ENCODE measurements at regions not wholly inside any gene's neighbourhood (a gene's known extent, or its start where the extent isn't known, plus 50 kb on each side); places are given as distances from the start of the nearest gene placed in this dataset.
A peak's percentile ranks its signal among the peaks of the same experiment; 100 is the strongest.

DNA sequence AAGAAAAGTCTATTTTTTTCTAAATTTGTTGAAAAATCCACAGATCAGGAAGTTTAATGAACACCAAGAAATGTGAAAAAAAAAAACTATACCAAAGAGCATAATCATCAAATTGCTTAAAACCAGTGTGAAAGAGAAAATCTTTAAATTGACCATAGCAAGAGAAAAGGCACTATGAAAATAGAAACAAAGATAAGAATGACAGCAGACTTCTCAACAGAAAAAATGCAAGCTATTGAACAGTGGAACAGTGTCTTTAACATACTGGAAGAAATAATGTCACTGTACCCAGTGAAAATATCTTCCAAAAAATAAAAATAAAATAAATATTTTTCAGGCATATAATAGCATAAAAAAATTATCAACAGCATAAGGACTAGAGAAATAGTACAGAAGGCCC, 243.0 kb upstream of the GJB5 start:
- DNase-seq = no peak

DNA sequence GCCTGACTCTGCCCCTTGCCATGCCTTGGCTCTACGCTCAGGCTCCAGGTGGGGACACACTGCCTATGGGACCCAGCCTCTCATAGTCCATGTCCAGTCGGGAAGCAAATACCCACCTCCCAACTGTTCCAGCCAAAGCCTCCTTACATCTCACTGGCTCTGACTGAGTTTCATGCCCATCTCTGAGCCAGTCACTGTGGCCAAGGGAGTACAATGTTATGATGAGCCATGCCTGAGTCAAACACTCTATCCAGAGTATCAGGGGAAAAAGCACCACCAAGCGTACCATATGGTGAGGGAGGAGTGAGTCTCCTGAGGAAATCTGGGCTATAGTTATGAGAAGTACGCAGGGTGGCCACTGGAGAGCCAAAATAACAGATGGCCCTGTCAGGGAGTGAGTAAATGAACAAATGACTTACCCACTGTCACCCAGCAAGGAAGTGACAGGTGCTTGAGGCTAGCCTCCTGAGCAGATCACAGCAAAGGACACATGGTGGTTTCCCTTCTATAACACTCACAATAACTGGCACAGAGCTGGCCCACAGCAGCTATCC, 236.6 kb upstream of the GJB5 start:
- no peak for DNase-seq

GRCh38 chr1:34520111-34520510, 234.7 kb upstream of the GJB5 start:
- no peak for DNase-seq

- DNase-seq = no peak
Measured at GRCh38 chr1:34524783-34525182, 230.1 kb upstream of the GJB5 start.

GRCh38 chr1:34529935-34530859, 224.7 kb upstream of the GJB5 start:
- DNase-seq = no peak

DNA sequence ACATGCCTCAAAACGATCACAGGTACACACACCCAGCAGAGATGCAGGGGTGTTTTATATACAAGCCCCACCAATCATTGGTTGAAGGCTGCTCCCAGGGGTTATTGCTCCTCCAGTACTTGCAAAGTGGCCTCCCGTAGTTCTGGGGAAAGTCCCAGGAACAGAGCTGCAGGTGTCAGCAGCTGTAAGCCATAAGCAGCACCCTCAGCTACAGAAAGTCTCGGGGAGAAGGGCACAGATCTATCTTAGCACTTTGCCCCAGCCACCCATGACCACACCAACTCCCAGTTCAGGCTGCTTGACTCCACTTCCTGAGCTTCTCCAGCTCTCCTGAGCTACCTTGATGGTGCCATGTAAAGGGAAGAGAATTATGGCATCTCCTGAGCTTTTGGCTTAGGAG, 222.7 kb upstream of the GJB5 start:
- DNase-seq = no peak

GRCh38 chr1:34538481-34538880, 216.4 kb upstream of the GJB5 start:
- DNase-seq = no peak

DNA sequence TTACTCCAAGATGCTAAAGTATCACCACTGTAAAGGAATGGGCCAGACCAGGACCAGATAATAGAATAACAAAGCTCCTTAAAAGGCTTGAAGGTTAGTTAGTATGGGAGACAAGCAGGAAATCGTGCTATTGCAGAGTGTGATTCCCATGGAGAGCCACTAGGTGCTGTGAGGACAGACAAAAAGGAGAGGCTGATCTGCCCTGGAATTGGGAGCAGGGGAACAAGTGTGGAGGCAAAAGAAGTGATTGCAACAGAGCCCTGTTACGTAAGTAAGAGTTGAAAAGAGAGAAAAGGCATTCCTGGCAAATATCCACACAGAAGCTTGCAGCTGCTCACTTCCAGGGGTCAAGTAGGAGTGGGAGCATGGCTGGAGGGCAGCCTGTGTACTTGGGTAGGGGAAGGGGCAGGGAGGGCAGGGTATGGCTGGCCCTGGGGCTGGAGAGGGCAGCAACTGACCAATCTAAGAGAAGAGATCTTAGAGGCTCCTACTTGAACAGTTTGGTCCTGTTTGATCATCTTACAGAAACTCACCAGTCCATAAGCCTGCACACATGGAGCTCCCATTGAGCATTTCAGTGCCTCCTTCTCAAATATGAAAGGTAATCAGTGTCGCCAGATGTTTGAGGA, 207.7 kb upstream of the GJB5 start:
- no peak for DNase-seq

DNA sequence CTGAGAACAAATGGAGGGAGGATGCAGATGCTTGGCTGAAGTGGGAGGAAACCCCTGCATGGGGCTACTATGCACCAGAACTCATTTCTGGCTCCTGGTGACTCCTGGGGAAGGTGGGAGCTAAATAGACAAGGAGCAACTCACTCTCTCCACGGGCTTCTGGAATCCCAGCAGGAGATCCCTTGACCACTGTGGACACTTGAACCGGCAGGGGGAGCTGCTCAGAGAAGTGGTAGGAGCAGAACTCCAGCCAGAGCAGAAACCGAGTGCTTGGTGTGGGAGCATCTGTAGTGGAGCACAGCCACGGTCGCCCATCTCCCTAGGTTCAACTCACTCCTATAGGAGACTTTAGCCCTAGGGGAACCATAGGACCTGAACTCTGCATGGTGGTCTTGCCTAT, 205.6 kb upstream of the GJB5 start:
- no peak for DNase-seq

GRCh38 chr1:34578306-34578705, 176.5 kb upstream of the GJB5 start:
- no peak for DNase-seq

GRCh38 chr1:34582356-34582755, 172.5 kb upstream of the GJB5 start:
- DNase-seq = no peak

GRCh38 chr1:34587761-34588160, 167.1 kb upstream of the GJB5 start:
- DNase-seq = no peak

DNA sequence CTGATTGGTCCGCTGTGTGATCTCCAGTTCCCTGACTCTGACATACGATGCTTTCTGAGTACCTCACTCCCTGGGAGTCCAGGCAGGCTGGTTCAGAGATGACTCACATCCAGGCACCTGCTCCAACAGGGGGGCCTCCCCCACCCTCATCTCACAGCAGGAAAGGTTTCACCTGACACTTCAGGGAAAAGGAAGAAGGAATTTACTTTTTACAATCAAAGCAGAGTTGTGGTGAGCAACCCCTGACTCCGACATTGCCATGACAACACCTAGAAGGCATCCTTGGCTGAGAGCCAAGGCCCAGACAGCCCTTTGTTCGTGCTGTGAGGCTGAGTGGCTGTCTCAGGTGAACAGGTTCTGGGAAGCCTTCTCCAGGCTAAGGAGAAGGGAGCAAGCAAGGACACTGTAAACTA, 164.6 kb upstream of the GJB5 start:
- no peak for DNase-seq

DNA sequence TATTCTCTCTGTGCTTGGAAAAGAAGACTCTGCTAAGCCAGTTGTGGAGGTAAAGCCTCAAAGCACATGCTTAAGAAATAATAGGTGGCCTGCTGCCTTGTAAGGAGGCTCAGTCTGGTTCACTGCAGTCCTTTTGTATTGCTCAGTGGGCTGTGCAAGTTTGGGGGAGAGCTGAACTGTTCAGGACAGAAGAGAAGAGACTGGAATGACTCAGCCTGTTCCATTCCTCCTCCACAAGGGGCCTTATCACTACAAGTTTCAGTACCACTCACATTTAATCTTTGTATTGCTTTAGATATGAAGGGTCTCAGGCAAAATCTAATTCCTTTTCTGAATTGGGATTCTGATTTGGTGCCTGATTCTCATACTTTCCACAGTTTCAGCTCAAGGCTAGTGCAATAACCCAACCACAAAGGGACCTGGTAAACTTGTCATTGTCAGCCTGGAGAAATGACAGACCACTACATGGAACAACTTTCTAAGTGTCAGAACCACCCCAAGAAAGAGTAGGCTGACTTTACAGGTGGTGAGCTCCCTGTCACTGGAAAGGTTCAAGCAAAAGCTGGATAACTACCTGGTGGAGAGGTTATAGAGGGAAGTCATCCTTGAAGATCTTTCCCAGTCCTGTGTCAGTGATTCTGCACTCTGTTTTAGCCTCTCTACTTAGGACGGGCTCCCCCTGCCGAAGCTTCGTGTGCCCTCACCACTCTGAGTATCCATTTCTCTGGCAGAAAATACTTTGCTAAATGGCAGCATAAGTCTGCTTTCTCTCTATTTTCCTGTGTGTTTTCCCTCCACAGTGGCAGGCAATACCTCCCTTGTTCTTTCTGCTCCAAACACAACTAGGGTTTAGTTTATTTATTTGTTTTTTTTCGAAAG, 162.9 kb upstream of the GJB5 start:
- DNase-seq = no peak

DNA sequence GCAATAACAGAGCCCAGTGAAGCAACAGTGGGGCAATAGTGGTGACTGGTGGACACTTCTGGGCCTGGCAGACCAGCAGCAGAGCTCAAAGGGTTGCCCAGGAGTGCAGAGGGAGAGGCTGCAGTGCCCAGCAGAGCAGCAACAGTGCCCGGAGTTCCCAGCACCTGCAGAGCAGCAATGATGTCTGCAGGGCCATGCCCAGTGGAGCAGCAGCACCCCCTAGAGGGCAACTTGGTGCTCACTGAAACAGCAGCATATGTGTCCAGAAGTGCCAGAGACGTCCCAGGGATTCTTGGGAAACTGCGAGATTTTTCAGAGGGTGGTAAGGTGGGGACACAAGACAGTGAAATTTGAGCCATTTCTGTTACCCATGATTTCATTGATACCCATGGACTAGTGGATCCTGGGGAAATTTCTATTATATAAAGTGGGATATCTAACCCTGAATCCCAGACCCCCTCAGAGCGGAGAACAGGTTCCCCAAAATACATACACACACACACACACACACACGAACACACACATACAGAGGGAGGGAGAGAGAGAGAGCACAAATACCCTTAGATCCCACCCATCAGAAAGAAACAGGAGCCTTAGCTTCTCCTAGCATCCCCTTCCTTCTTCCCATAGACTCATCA, 156.9 kb upstream of the GJB5 start:
- peak in 1 of 2 donors; percentile 35 for DNase-seq

DNA sequence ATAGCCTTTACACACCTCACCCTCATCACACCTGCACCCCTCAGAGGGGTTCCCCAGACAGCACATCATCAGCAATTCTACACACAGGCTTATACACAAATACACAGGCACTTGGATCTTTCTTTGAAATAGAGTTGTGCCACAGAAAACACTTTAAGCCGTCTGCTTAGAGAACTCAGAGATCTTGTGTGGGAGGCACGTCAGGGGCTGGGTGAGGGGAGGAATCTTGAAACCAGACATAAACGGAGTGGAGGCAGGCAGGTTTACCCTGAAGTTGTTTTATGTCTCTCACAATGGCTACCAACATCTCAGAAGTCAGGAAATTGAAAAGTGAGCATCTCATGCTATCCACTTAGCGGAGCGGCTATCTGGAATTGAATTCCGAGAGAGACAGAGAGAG, 151.9 kb upstream of the GJB5 start:
- DNase-seq = no peak

- no peak for DNase-seq
Measured at GRCh38 chr1:34603594-34603993, 151.3 kb upstream of the GJB5 start.

- no peak for DNase-seq
Measured at GRCh38 chr1:34606504-34606903, 148.3 kb upstream of the GJB5 start.

DNA sequence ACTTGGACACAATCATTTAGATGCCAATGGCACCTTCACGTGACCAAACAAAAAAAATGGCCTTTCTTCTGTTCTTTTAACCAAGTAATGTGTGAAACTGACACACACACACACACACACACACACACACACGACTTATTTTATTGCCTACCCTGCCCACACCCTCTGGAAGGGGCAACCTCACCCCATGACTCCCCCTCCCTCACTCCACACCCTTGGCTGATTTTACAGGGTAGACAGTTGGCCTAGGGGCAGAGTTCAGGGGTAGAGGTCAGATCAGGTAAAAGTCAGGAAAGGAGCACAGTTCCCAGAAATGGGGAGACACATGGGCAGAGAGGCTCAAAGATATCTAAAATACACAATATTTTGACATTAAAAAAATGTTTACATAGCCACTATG, 144.8 kb upstream of the GJB5 start:
- no peak for DNase-seq

DNA sequence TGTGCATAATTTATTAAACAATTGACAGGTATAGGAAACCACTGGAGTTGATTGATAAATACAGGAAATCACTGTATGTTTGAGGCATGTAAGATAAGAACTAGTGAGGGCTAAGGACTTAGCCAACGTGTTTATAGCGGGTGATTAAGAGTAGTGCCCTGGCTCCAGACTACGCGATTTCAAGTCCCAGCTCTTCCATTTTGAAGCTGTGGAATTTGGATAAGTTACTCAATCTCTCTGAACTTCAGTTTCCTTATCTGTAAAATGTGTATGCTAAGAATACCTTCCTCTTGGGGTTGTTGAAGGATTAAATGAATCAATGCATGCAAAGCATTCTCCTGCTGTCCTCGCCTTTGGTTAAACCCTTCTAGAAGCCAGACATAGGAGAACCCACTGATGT, 143.3 kb upstream of the GJB5 start:
- no peak for DNase-seq

DNA sequence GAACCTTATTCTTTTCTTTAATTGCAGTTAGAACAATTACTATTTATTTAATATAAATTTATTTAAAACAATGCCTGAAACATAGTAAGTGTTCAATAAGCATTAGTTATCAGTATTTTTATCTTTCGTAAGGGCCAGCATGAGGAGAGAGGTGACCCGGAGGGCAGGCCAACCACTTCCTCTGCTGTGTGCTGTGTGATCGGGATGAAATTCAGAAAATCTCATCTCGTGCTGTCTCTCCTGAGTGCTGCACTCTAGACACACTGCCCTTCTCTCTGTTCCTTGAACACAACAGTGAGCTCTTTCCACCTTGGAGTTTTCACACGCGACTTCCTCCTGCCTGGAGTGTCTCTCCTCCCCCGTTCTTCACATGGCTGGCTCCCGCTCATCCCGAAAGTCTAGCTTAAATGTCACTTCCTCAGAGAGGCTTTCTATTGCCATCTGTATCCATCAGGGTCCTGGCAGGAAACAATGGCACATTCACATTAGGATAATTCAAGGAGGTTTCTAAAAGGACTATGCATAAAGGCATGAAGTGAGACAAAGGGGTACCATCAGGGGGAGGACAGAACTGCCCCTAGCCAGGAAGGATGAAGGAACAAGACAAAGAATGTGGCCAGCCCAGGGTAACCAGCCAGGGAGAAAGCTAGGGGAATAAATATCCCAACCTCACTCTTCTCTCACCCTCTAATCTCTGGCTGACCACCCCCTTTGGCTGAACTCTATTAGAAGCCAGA, 142.6 kb upstream of the GJB5 start:
- no peak for DNase-seq

Measured in CD4-positive, alpha-beta T cell treated with Interferon alpha-2 for 1 hour (primary cell).